GM12878 (cell line): ENCODE measurements at regions not wholly inside any gene's neighbourhood (a gene's known extent, or its start where the extent isn't known, plus 50 kb on each side); places are given as distances from the start of the nearest gene placed in this dataset.

Experiments used
- E2F4 ChIP-seq: IDR thresholded peaks from 2 replicates; pipeline ENCODE4 v1.6.1; 2012; ENCODE audit warnings: low read depth, low read length, improper control_type of control experiment
- IRF5 ChIP-seq: fragments of 450-650 bp; IDR thresholded peaks from 2 replicates; pipeline ENCODE4 v1.6.1; 2017; ENCODE audit warnings: borderline replicate concordance
- NR2C1 ChIP-seq: fragments of 450-650 bp; IDR thresholded peaks from 2 replicates; pipeline ENCODE4 v1.6.1; 2017; ENCODE audit warnings: antibody characterized with exemption, mild to moderate bottlenecking, moderate library complexity
- RBBP5 ChIP-seq: fragments of 200-600 bp; sonication (generic); conservative IDR thresholded peaks from 2 replicates; pipeline ENCODE4 v1.6.1; 2016
- RELA ChIP-seq: fragments of 450-650 bp; IDR thresholded peaks from 2 replicates; pipeline ENCODE4 v1.8.0; 2014; ENCODE audit warnings: borderline replicate concordance; ENCODE audit not compliant: partially characterized antibody
- SUZ12 ChIP-seq: fragments of 200-600 bp; sonication (generic); IDR thresholded peaks from one replicate; pipeline ENCODE4 v1.6.1; 2018; ENCODE audit warnings: antibody characterized with exemption, mild to moderate bottlenecking; ENCODE audit not compliant: unreplicated experiment
- TCF12 ChIP-seq: IDR thresholded peaks from 2 replicates; pipeline ENCODE4 v1.6.1; 2011; ENCODE audit warnings: low read depth, mild to moderate bottlenecking, low read length
- ZBTB11 ChIP-seq: fragments of 450-650 bp; formaldehyde crosslinking; IDR thresholded peaks from 2 replicates; pipeline ENCODE4 v1.5.0; 2022; ENCODE audit warnings: mild to moderate bottlenecking, missing genetic modification characterization
- TF ChIP-seq, protein P1 (sequence below): IDR thresholded peaks from 2 replicates; pipeline ENCODE4 v1.6.1; 2012; ENCODE audit warnings: mild to moderate bottlenecking, low read depth, low read length

GRCh38 chr14:85342858-85343607, 186.9 kb upstream of the FLRT2 start (continued):
- TF ChIP-seq, protein P1, sequence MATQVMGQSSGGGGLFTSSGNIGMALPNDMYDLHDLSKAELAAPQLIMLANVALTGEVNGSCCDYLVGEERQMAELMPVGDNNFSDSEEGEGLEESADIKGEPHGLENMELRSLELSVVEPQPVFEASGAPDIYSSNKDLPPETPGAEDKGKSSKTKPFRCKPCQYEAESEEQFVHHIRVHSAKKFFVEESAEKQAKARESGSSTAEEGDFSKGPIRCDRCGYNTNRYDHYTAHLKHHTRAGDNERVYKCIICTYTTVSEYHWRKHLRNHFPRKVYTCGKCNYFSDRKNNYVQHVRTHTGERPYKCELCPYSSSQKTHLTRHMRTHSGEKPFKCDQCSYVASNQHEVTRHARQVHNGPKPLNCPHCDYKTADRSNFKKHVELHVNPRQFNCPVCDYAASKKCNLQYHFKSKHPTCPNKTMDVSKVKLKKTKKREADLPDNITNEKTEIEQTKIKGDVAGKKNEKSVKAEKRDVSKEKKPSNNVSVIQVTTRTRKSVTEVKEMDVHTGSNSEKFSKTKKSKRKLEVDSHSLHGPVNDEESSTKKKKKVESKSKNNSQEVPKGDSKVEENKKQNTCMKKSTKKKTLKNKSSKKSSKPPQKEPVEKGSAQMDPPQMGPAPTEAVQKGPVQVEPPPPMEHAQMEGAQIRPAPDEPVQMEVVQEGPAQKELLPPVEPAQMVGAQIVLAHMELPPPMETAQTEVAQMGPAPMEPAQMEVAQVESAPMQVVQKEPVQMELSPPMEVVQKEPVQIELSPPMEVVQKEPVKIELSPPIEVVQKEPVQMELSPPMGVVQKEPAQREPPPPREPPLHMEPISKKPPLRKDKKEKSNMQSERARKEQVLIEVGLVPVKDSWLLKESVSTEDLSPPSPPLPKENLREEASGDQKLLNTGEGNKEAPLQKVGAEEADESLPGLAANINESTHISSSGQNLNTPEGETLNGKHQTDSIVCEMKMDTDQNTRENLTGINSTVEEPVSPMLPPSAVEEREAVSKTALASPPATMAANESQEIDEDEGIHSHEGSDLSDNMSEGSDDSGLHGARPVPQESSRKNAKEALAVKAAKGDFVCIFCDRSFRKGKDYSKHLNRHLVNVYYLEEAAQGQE: no peak
- TF ChIP-seq TCF12 (no peak), NR2C1 (no peak), ZBTB11 (CRISPR knock-in tag) (no peak), RBBP5 (no peak), RELA (no peak), SUZ12 (no peak), IRF5 (no peak), E2F4 (no peak)
